ENCODE measurements at regions not wholly inside any gene's neighbourhood (a gene's known extent, or its start where the extent isn't known, plus 50 kb on each side); places are given as distances from the start of the nearest gene placed in this dataset.
"Not testable (repeated sequence)": the region's sequence is repeated elsewhere in the genome, so short reads cannot be mapped to it uniquely, and the experiment has no call there.

GRCh38 chr2:34242763-34243123 is 643.6 kb upstream of the FAM98A start:
- DNase-seq, result peak; percentile 40

- no peak for DNase-seq
These were observed 643.0 kb upstream of the FAM98A start for GRCh38 chr2:34241905-34242762.

- no peak for DNase-seq
These were observed 640.4 kb upstream of the FAM98A start for GRCh38 chr2:34239511-34239910.

GRCh38 chr2:34234823-34235222 is 635.7 kb upstream of the FAM98A start:
- no peak for DNase-seq

GRCh38 chr2:34229998-34230397 is 630.9 kb upstream of the FAM98A start:
- DNase-seq, result no peak

GRCh38 chr2:34215174-34215573 is 616.1 kb upstream of the FAM98A start:
- DNase-seq, result no peak

GRCh38 chr2:34210382-34210781 is 611.3 kb upstream of the FAM98A start:
- peak; percentile 33 for DNase-seq

GRCh38 chr2:34204560-34204959 is 605.5 kb upstream of the FAM98A start:
- DNase-seq, result no peak

GRCh38 chr2:34201099-34201498 is 602.0 kb upstream of the FAM98A start:
- no peak for DNase-seq

GRCh38 chr2:34199971-34200370 is 600.9 kb upstream of the FAM98A start:
- DNase-seq, result no peak

- DNase-seq, result no peak
These were observed 594.1 kb upstream of the FAM98A start for GRCh38 chr2:34193164-34193563.

GRCh38 chr2:34188464-34189303 is 589.6 kb upstream of the FAM98A start:
- DNase-seq, result peak; percentile 2

GRCh38 chr2:34179511-34179910 is 580.4 kb upstream of the FAM98A start:
- no peak for DNase-seq

GRCh38 chr2:34178482-34178881 is 579.4 kb upstream of the FAM98A start:
- no peak for DNase-seq

GRCh38 chr2:34176693-34177092 is 577.6 kb upstream of the FAM98A start:
- no peak for DNase-seq

- no peak for DNase-seq
These were observed 575.4 kb upstream of the FAM98A start for GRCh38 chr2:34174506-34174905.

GRCh38 chr2:34162231-34162630 is 563.1 kb upstream of the FAM98A start:
- DNase-seq, result no peak

- no peak for DNase-seq
These were observed 562.5 kb upstream of the FAM98A start for GRCh38 chr2:34161549-34161948.

- no peak for DNase-seq
These were observed 560.8 kb upstream of the FAM98A start for GRCh38 chr2:34159901-34160300.

GRCh38 chr2:34153484-34153883 is 554.4 kb upstream of the FAM98A start:
- DNase-seq, result no peak

GRCh38 chr2:34147780-34148179 is 548.7 kb upstream of the FAM98A start:
- DNase-seq, result no peak

GRCh38 chr2:34143149-34143548 is 544.0 kb upstream of the FAM98A start:
- no peak for DNase-seq

- DNase-seq, result not testable (repeated sequence)
These were observed 543.5 kb upstream of the FAM98A start for GRCh38 chr2:34142531-34143008.

GRCh38 chr2:34133065-34133464 is 534.0 kb upstream of the FAM98A start:
- DNase-seq, result not testable (repeated sequence)
